Smooth muscle cell (in vitro differentiated cells): ENCODE measurements at regions not wholly inside any gene's neighbourhood (a gene's known extent, or its start where the extent isn't known, plus 50 kb on each side); places are given as distances from the start of the nearest gene placed in this dataset.
"Not testable (repeated sequence)": the region's sequence is repeated elsewhere in the genome, so short reads cannot be mapped to it uniquely, and the experiment has no call there.

Experiments used
- DNase-seq: peaks from one replicate; lab custom pipeline; 2025; ENCODE audit not compliant: unreplicated experiment; lab: John Stamatoyannopoulos, UW
- H2AFZ ChIP-seq: fragments of 200-600 bp; sonication (generic); 2 replicates; pipeline ENCODE4 v1.6.0; 2016; ENCODE audit warnings: antibody characterized with exemption, low read depth, mild to moderate bottlenecking
- H3F3A ChIP-seq: fragments of 200-600 bp; sonication (generic); 2 replicates; pipeline ENCODE4 v1.6.0; 2017; ENCODE audit warnings: antibody characterized with exemption, low read depth
- H3K27ac ChIP-seq: fragments of 200-600 bp; sonication (generic); 2 replicates; pipeline ENCODE4 v1.5.1; 2016; ENCODE audit warnings: low read depth, mild to moderate bottlenecking
- H3K27me3 ChIP-seq: fragments of 200-600 bp; sonication (generic); 2 replicates; pipeline ENCODE4 v1.6.1; 2016; ENCODE audit warnings: low read depth, mild to moderate bottlenecking
- H3K36me3 ChIP-seq: fragments of 200-600 bp; sonication (generic); 2 replicates; pipeline ENCODE4 v1.5.1; 2016; ENCODE audit warnings: low read depth
- H3K4me1 ChIP-seq: fragments of 200-600 bp; sonication (generic); 2 replicates; pipeline ENCODE4 v1.5.1; 2016; ENCODE audit warnings: low read depth
- H3K4me2 ChIP-seq: fragments of 200-600 bp; sonication (generic); 2 replicates; pipeline ENCODE4 v1.6.0; 2016; ENCODE audit warnings: mild to moderate bottlenecking
- H3K4me3 ChIP-seq: fragments of 200-600 bp; sonication (generic); 2 replicates; pipeline ENCODE4 v1.5.1; 2016; ENCODE audit warnings: mild to moderate bottlenecking
- H3K79me2 ChIP-seq: fragments of 200-600 bp; sonication (generic); 2 replicates; pipeline ENCODE4 v1.6.0; 2016; ENCODE audit warnings: low read depth, mild to moderate bottlenecking
- H3K9ac ChIP-seq: fragments of 200-600 bp; sonication (generic); 2 replicates; pipeline ENCODE4 v1.6.0; 2016; ENCODE audit warnings: low read depth
- H3K9me3 ChIP-seq: fragments of 200-600 bp; sonication (generic); replicated peaks from 2 replicates; pipeline ENCODE4 v1.5.1; 2016; ENCODE audit warnings: low read depth
- H4K20me1 ChIP-seq: fragments of 200-600 bp; sonication (generic); 2 replicates; pipeline ENCODE4 v1.6.0; 2016; ENCODE audit warnings: low read depth
- CTCF ChIP-seq: fragments of 200-600 bp; sonication (generic); IDR thresholded peaks from 2 replicates; pipeline ENCODE4 v1.5.1; 2017; ENCODE audit warnings: borderline replicate concordance, mild to moderate bottlenecking, antibody characterized with exemption; ENCODE audit not compliant: insufficient read depth, poor library complexity, severe bottlenecking
- WGBS: methylation state at CpG from one replicate; pipeline ENCODE4 v1.1.7; 2016; ENCODE audit warnings: low lambda C conversion rate; 5-methylcytosine and 5-hydroxymethylcytosine counted together

GRCh38 chr2:53315149-53315548, 452.5 kb upstream of the CHAC2 start:
- Histone ChIP-seq H2AFZ (no peak overlapping the region), H3K36me3 (no peaks in the 10 kb centered on the region), H3K27ac (no peak overlapping the region), H3K4me2 (no peak overlapping the region), H4K20me1 (no peaks in the 10 kb centered on the region), H3K9ac (no peak overlapping the region), H3K9me3 (no peaks in the 10 kb centered on the region), H3F3A (no peaks in the 10 kb centered on the region), H3K27me3 (no peaks in the 10 kb centered on the region), H3K4me1 (no peaks in the 10 kb centered on the region), H3K79me2 (no peaks in the 10 kb centered on the region), H3K4me3 (no peak overlapping the region)
- TF ChIP-seq CTCF = no peak
- 95% methylated on average over 3 of the region's 3 CpGs for WGBS
- no peak for DNase-seq

- H3K4me1 ChIP-seq = no peaks in the 10 kb centered on the region
- H3K79me2 ChIP-seq = no peaks in the 10 kb centered on the region
- no peaks in the 10 kb centered on the region for H3K36me3 ChIP-seq
- H4K20me1 ChIP-seq = no peaks in the 10 kb centered on the region
- H3K9me3 ChIP-seq = no peaks in the 10 kb centered on the region
- H3F3A ChIP-seq = no peaks in the 10 kb centered on the region
- no peak overlapping the region for H3K9ac ChIP-seq
- H2AFZ ChIP-seq = no peak overlapping the region
- no peak for TF ChIP-seq CTCF
- no peak for DNase-seq
- WGBS = 91% methylated on average over 2 of the region's 2 CpGs
- H3K4me3 ChIP-seq = no peak overlapping the region
- no peaks in the 10 kb centered on the region for H3K27me3 ChIP-seq
- H3K4me2 ChIP-seq = no peak overlapping the region
- no peak overlapping the region for H3K27ac ChIP-seq
Observed at GRCh38 chr2:53314718-53315117, 452.9 kb upstream of the CHAC2 start.

GRCh38 chr2:53313644-53314043, 454.0 kb upstream of the CHAC2 start:
- 90% methylated on average over 4 of the region's 4 CpGs for WGBS
- H2AFZ ChIP-seq, H3K4me3 ChIP-seq, H3K9ac ChIP-seq, H3K36me3 ChIP-seq, H3F3A ChIP-seq, H3K27me3 ChIP-seq, H3K9me3 ChIP-seq, DNase-seq, H3K4me1 ChIP-seq, H3K27ac ChIP-seq, H3K4me2 ChIP-seq, H4K20me1 ChIP-seq, H3K79me2 ChIP-seq: not testable (repeated sequence)

- H3K36me3 ChIP-seq = no peaks in the 10 kb centered on the region
- WGBS = 64% methylated on average over 5 of the region's 5 CpGs
- H3K27ac ChIP-seq = no peak overlapping the region
- no peak overlapping the region for H3K4me2 ChIP-seq
- H2AFZ ChIP-seq = no peak overlapping the region
- H3K9ac ChIP-seq = no peak overlapping the region
- H3K9me3 ChIP-seq = no peaks in the 10 kb centered on the region
- no peaks in the 10 kb centered on the region for H3F3A ChIP-seq
- H3K4me1 ChIP-seq = no peaks in the 10 kb centered on the region
- no peak for DNase-seq
- H3K79me2 ChIP-seq = no peaks in the 10 kb centered on the region
- no peaks in the 10 kb centered on the region for H3K27me3 ChIP-seq
- H4K20me1 ChIP-seq = no peaks in the 10 kb centered on the region
- no peak overlapping the region for H3K4me3 ChIP-seq
- TF ChIP-seq CTCF = no peak
Observed at GRCh38 chr2:53312721-53313120, 454.9 kb upstream of the CHAC2 start.
